IMR-90 (cell line): ENCODE measurements at regions not wholly inside any gene's neighbourhood (a gene's known extent, or its start where the extent isn't known, plus 50 kb on each side); places are given as distances from the start of the nearest gene placed in this dataset.

Source experiments
- ATAC-seq: fragments of 200-7000 bp; cut with Tn5 transposase; 2 replicates; pipeline ENCODE4 v1.9.1; 2020; ENCODE audit warnings: low read depth, mild to moderate bottlenecking, moderate library complexity
- BruUV-seq: library from RNA; stranded (reverse); fragments of 400-500 nt; replicated peaks from 2 replicates; lab custom pipeline; 2021; lab: Mats Ljungman, UMichigan
- CTCF ChIA-PET: fragments of 300-600 bp; formaldehyde crosslinking; extraction: SDS; loops from one replicate; lab custom pipeline; 2021; ENCODE audit warnings: antibody characterized with exemption; lab: Yijun Ruan, JAX
- POLR2A ChIA-PET: fragments of 300-600 bp; sonication (Branson Sonifier 250); formaldehyde crosslinking; loops from one replicate; lab custom pipeline; 2022; ENCODE audit warnings: antibody characterized with exemption; ENCODE audit not compliant: unreplicated experiment; lab: Charles Lee
- DNase-seq: peaks from one replicate; pipeline ENCODE4 v3.0.0; 2013
- H2AFZ ChIP-seq: replicated peaks from 2 replicates; pipeline ENCODE3; 2013; ENCODE audit warnings: low read length, mild to moderate bottlenecking; ENCODE audit not compliant: poor library complexity
- H2AK5ac ChIP-seq: 2 replicates; pipeline ENCODE4 v1.6.1; 2013; ENCODE audit warnings: low read depth, low read length, inconsistent platforms
- H2AK9ac ChIP-seq: replicated peaks from 2 replicates; pipeline ENCODE3; 2013; ENCODE audit warnings: mild to moderate bottlenecking, low read depth, low read length, moderate library complexity; ENCODE audit not compliant: poor library complexity
- H2BK120ac ChIP-seq: 2 replicates; pipeline ENCODE4 v1.6.1; 2013; ENCODE audit warnings: low read depth, low read length, inconsistent platforms
- H2BK15ac ChIP-seq: 3 replicates; pipeline ENCODE4 v1.6.1; 2013; ENCODE audit warnings: low read depth, low read length, inconsistent platforms
- H2BK20ac ChIP-seq: 2 replicates; pipeline ENCODE4 v1.6.1; 2013; ENCODE audit warnings: low read depth, mild to moderate bottlenecking, inconsistent platforms, low read length, moderate library complexity
- H2BK5ac ChIP-seq: 2 replicates; pipeline ENCODE4 v1.6.1; 2013; ENCODE audit warnings: mild to moderate bottlenecking, low read depth, low read length, inconsistent platforms; ENCODE audit not compliant: poor library complexity, severe bottlenecking
- H3K14ac ChIP-seq: replicated peaks from 2 replicates; pipeline ENCODE4 v1.6.1; 2013; ENCODE audit warnings: low read depth, low read length, inconsistent platforms
- H3K18ac ChIP-seq: 2 replicates; pipeline ENCODE4 v1.6.1; 2013; ENCODE audit warnings: low read depth, low read length, control low read depth
- H3K23ac ChIP-seq: 2 replicates; pipeline ENCODE4 v1.6.1; 2013; ENCODE audit warnings: low read depth, low read length, inconsistent platforms
- H3K27ac ChIP-seq: 2 replicates; pipeline ENCODE4 v1.5.1; 2013; ENCODE audit warnings: mild to moderate bottlenecking, control low read depth, low read length; ENCODE audit not compliant: insufficient read depth
- H3K27me3 ChIP-seq: 2 replicates; pipeline ENCODE4 v1.6.1; 2013; ENCODE audit warnings: low read length; ENCODE audit not compliant: control insufficient read depth, insufficient read depth
- H3K36me3 ChIP-seq: 2 replicates; pipeline ENCODE4 v1.6.1; 2013; ENCODE audit warnings: low read length, mixed read lengths; ENCODE audit not compliant: control insufficient read depth, insufficient read depth
- H3K4ac ChIP-seq: 2 replicates; pipeline ENCODE4 v1.6.1; 2013; ENCODE audit warnings: low read depth, low read length, inconsistent platforms
- H3K4me1 ChIP-seq: 2 replicates; pipeline ENCODE4 v1.6.1; 2013; ENCODE audit warnings: low read length, mixed read lengths; ENCODE audit not compliant: control insufficient read depth, insufficient read depth
- H3K4me2 ChIP-seq: 2 replicates; pipeline ENCODE4 v1.6.1; 2013; ENCODE audit warnings: low read depth, mild to moderate bottlenecking, control low read depth, low read length, moderate library complexity
- H3K4me3 ChIP-seq: 2 replicates; pipeline ENCODE4 v1.5.1; 2013; ENCODE audit warnings: low read depth, mild to moderate bottlenecking, control low read depth, low read length, moderate library complexity; ENCODE audit not compliant: insufficient read depth
- H3K56ac ChIP-seq: 2 replicates; pipeline ENCODE4 v1.6.1; 2013; ENCODE audit warnings: low read length, inconsistent platforms; ENCODE audit not compliant: insufficient read depth; ENCODE audit errors: extremely low read depth
- H3K79me1 ChIP-seq, 2 experiments: 2 replicates each; pipeline ENCODE4 v1.6.1; 2013; ENCODE audit warnings: low read length in 2 of 2, inconsistent platforms in 1 of 2, low read depth in 1 of 2
- H3K9ac ChIP-seq: 2 replicates; pipeline ENCODE4 v1.6.1; 2013; ENCODE audit warnings: low read depth, low read length, control low read depth
- H3K9me1 ChIP-seq: 2 replicates; pipeline ENCODE4 v1.6.1; 2013; ENCODE audit warnings: low read length, inconsistent platforms; ENCODE audit not compliant: insufficient read depth
- H3K9me3 ChIP-seq: 2 replicates; pipeline ENCODE4 v1.6.1; 2013; ENCODE audit warnings: low read length; ENCODE audit not compliant: control insufficient read depth, insufficient read depth
- H4K20me1 ChIP-seq: 2 replicates; pipeline ENCODE4 v1.6.1; 2013; ENCODE audit warnings: low read length, inconsistent platforms; ENCODE audit not compliant: insufficient read depth
- H4K5ac ChIP-seq: 2 replicates; pipeline ENCODE4 v1.6.1; 2013; ENCODE audit warnings: mild to moderate bottlenecking, low read depth, low read length, control low read depth
- H4K8ac ChIP-seq, 2 experiments: 2 replicates each; pipeline ENCODE4 v1.6.1; 2013; ENCODE audit warnings: low read depth in 2 of 2, low read length in 2 of 2, control low read depth in 1 of 2, inconsistent platforms in 1 of 2
- H4K91ac ChIP-seq: 2 replicates; pipeline ENCODE4 v1.6.1; 2013; ENCODE audit warnings: low read depth, low read length, inconsistent platforms; ENCODE audit not compliant: insufficient read depth
- CEBPB ChIP-seq: IDR thresholded peaks from 2 replicates; pipeline ENCODE4 v1.6.1; 2012; ENCODE audit warnings: low read depth, low read length, improper control_type of control experiment
- CTCF ChIP-seq: conservative IDR thresholded peaks from 2 replicates; pipeline ENCODE4 v1.5.1; 2012; ENCODE audit warnings: mild to moderate bottlenecking, low read depth, low read length, improper control_type of control experiment
- MAFK ChIP-seq: IDR thresholded peaks from 2 replicates; pipeline ENCODE4 v1.6.1; 2012; ENCODE audit warnings: low read depth, low read length, improper control_type of control experiment
- POLR2A ChIP-seq: IDR thresholded peaks from 2 replicates; pipeline ENCODE4 v1.6.1; 2012; ENCODE audit warnings: mild to moderate bottlenecking, low read depth, low read length
- RAD21 ChIP-seq: IDR thresholded peaks from 2 replicates; pipeline ENCODE4 v1.6.1; 2012; ENCODE audit warnings: low read length, improper control_type of control experiment
- RCOR1 ChIP-seq: IDR thresholded peaks from 2 replicates; pipeline ENCODE4 v1.6.1; 2012; ENCODE audit warnings: mild to moderate bottlenecking, low read length, improper control_type of control experiment; ENCODE audit not compliant: insufficient replicate concordance
- USF2 ChIP-seq: fragments of 150-350 bp; IDR thresholded peaks from 2 replicates; pipeline ENCODE4 v1.6.1; 2017; ENCODE audit warnings: mild to moderate bottlenecking, antibody characterized with exemption, low read length, low read depth
- WGBS, 2 experiments: methylation state at CpG; one replicate each; pipeline versions ENCODE4 v1.1.5 to v1.1.7; 2013; ENCODE audit warnings: missing lambda C conversion rate in 2 of 2; ENCODE audit not compliant: insufficient read length in 1 of 2; ENCODE audit errors: extremely low coverage in 2 of 2; 5-methylcytosine and 5-hydroxymethylcytosine counted together
- dilution Hi-C: fragments of 300-500 bp; cut with HindIII; formaldehyde crosslinking; loops from one replicate; pipeline ENCODE4 v1.14.3; 2018; ENCODE audit warnings: low sequenced_read_pairs; ENCODE audit not compliant: unreplicated experiment
- in situ Hi-C: fragments of 300-500 bp; cut with MboI; formaldehyde crosslinking; loops from 3 replicates; pipeline ENCODE4 v1.14.3; 2019; ENCODE audit warnings: low sequenced_read_pairs, inconsistent platforms, mixed read lengths
- intact Hi-C: fragments of 100-400 bp; cut with micrococcal nuclease; formaldehyde crosslinking; loops from 2 replicates; pipeline ENCODE4 v1.10.0; 2022

GRCh38 chr7:7114575-7115291 lies 67.6 kb upstream of the C1GALT1 start:
- no peak overlapping the region for H3K23ac ChIP-seq
- intact Hi-C loops = no loop called here
- H3K9ac ChIP-seq = no peak overlapping the region
- no peak overlapping the region for H3K4me3 ChIP-seq
- no peaks in the 10 kb centered on the region for H3K4me1 ChIP-seq
- no peak overlapping the region for H2AFZ ChIP-seq
- H2BK15ac ChIP-seq = no peak overlapping the region
- H3K4ac ChIP-seq = no peak overlapping the region
- no peak overlapping the region for H2BK120ac ChIP-seq
- no peak overlapping the region for H3K4me2 ChIP-seq
- no peak overlapping the region for H4K91ac ChIP-seq
- H3K27me3 ChIP-seq = peaks cover 1% of the 10 kb centered on the region; the same call in 1 of the 2 replicates
- no peaks in the 10 kb centered on the region for H4K20me1 ChIP-seq
- H2BK5ac ChIP-seq = no peak overlapping the region
- H3K36me3 ChIP-seq = no peaks in the 10 kb centered on the region
- no peak overlapping the region for H3K18ac ChIP-seq
- no peak overlapping the region for H4K5ac ChIP-seq
- H4K8ac ChIP-seq = no peak overlapping the region
- H2BK20ac ChIP-seq = no peak overlapping the region
- no peaks in the 10 kb centered on the region for H3K79me1 ChIP-seq
- DNase-seq (no peak), ATAC-seq (no peak)
- dilution Hi-C loops = no loop called here
- in situ Hi-C loops = loop anchor here (25.0 kb wide), 1 partner anchor 1098 kb away; no protein-coding TSS in a partner anchor
- no peak overlapping the region for H3K27ac ChIP-seq
- H3K9me1 ChIP-seq = no peaks in the 10 kb centered on the region
- no peak for TF ChIP-seq POLR2A
- TF ChIP-seq CTCF = no peak
- peak; percentile 19; the same call in 1 of the 2 replicates for TF ChIP-seq CEBPB
- no peak for TF ChIP-seq RCOR1
- no peak for TF ChIP-seq MAFK
- no peak for TF ChIP-seq USF2
- no peak for TF ChIP-seq RAD21
- ChIA-PET POLR2A (no interaction called here), CTCF (no interaction called here)
- no peak overlapping the region for H3K14ac ChIP-seq
- no peaks in the 10 kb centered on the region for H3K9me3 ChIP-seq
- no peak overlapping the region for H3K56ac ChIP-seq
- WGBS, 2 experiments = no CpG with 5 or more reads among the region's 6 CpGs
- no peak overlapping the region for H2AK5ac ChIP-seq
- no peak overlapping the region for H2AK9ac ChIP-seq
- no TSS peak for BruUV-seq
